ENCODE measurements at regions not wholly inside any gene's neighbourhood (a gene's known extent, or its start where the extent isn't known, plus 50 kb on each side); places are given as distances from the start of the nearest gene placed in this dataset.

GRCh38 chr13:79907527-79907926 is 426.6 kb downstream of the NDFIP2 start:
- no peak for TF ChIP-seq CTCF (IDR thresholded peaks at IDR 0.05)
- TF ChIP-seq POLR2A (IDR thresholded peaks at IDR 0.05) = no peak
